GM19468 (cell line): ENCODE measurements at regions not wholly inside any gene's neighbourhood (a gene's known extent, or its start where the extent isn't known, plus 50 kb on each side); places are given as distances from the start of the nearest gene placed in this dataset.
"Not testable (repeated sequence)": the region's sequence is repeated elsewhere in the genome, so short reads cannot be mapped to it uniquely, and the experiment has no call there.

Experiments used
- ATAC-seq: cut with Tn5 transposase; IDR thresholded peaks from one replicate; pipeline ENCODE4 v1.9.1; 2021; ENCODE audit warnings: mild to moderate bottlenecking, moderate library complexity, moderate number of reproducible peaks; ENCODE audit not compliant: unreplicated experiment; ENCODE audit errors: extremely low read depth

DNA sequence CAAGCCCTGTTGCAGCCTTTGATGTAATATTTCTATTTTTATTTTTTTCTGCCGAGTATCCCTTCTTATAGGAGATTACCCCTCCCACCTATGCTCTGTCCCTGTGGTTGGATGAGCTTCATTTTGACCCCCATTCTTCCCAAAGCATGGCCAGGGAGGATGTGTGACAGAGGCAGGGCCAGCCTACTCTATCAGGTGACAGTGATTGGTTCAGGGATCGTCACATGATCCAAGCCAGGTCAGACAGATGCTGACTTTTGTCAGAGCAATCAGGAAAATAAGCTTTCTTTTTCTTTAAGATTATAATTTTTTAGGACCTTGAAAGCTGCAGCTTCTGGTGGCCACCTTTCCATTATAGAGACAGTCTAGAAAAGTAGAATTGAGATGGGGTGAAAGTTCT lies 314.3 kb downstream of the NUP35 start:
- no peak for ATAC-seq

DNA sequence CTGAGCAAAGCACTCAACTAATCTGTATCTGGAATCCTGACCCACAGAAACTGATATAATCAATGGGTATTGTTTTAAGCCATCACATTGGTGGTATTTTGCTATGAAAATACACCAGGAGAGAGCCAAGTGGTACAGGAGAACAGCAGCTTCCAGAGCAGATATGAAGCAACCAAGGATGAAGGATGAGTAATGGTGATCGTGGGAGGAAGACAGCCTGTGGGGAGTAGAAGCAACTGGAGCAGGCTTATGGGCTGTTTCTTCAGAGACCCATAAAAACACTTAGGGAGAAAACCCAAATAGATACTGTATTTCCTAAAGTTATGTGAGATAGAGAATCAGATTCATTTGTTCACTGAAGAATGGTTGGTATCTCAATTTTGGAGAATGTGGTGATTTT lies 330.8 kb downstream of the NUP35 start:
- no peak for ATAC-seq

DNA sequence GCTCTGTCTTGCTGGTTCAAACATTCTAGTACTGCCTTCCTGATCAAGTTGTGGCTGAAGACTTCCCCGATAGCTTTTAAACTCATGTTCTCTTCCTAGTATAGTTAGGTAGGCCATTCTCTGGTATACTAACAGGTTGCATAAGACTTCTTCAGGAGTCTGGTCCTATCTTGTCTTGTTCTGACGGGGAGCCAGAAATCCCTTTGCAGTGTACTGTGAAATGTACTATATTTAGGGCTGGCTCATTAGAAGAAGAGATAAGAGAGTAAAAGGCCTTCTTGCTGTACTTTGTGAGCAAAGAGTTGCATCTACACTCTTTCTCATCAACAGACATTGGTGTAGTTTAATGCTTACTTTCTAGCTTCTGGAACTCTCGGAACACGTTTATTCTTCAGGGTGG lies 331.9 kb downstream of the NUP35 start:
- ATAC-seq: no peak

DNA sequence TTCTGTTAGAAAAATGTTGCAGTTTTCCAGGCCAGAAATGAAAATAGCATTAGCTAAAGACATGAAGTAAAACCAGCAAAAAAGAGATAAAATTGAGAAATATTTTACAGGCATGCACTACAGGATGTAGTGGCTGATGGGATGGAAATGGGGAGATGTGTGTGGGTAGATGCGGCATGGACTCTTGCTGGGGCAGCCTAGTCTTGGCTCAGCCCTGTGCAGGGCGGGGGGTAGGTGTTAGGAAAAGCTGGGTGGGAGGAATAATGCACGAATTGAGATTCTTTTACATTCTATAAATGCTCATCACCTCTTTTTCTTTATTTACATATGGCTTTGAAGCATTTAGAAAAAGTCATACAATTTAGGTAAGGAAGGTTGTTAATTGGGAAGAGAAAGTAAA lies 334.2 kb downstream of the NUP35 start:
- ATAC-seq: no peak

DNA sequence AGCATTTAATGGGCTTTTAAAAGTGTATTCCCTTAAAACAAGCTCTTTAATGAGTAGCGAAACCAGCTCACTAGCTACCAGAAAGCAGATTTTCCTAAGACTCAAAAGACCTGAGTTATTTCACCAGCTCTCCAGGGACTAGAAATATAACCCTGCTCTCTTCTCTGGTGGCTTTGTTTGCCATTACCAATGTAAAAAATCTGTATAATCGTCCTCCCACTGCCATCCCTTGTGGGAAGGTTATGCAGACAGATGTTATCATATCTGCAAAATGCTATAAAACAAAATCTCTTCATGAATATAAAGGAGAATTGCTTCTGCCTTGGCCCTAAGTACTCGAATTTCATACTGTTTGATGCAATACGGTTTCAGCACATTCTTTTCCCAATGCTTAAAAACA lies 335.2 kb downstream of the NUP35 start:
- no peak for ATAC-seq

DNA sequence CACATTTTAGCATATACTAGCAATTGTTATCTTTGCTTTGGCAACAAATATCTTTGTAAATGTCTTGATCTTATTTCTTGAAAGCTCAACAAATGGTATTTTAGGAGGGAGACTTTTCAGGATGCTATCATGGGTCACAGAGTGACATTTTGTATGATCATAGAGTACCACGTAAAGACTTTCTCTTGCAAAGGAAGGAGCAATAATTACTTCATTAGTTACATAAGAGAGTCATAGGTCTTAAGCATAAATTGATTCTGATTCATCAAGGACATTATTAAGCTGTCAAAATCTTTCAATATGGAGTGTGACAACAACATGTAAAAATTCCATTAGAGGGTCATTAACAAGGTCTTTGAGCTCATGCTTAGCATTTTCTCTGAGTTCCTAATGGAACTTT lies 339.6 kb downstream of the NUP35 start:
- ATAC-seq: no peak

DNA sequence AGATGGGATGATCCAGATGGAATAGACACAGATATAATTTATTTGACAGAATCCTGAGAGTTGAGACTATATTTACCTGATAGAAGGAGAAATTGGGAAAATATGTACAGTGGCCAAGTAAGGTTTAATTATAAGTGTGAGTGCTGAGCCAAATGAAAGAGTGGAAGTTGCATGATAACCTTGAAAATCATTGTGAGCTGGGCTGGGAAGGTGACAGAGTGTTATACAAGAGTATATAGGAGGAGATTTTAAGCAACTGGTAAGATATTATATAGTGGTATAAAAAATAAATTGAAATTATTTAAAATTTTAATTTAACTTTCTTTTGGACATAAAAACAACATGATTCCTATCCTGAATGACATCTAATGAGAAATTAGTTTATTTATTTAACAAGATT lies 340.8 kb downstream of the NUP35 start:
- no peak for ATAC-seq

DNA sequence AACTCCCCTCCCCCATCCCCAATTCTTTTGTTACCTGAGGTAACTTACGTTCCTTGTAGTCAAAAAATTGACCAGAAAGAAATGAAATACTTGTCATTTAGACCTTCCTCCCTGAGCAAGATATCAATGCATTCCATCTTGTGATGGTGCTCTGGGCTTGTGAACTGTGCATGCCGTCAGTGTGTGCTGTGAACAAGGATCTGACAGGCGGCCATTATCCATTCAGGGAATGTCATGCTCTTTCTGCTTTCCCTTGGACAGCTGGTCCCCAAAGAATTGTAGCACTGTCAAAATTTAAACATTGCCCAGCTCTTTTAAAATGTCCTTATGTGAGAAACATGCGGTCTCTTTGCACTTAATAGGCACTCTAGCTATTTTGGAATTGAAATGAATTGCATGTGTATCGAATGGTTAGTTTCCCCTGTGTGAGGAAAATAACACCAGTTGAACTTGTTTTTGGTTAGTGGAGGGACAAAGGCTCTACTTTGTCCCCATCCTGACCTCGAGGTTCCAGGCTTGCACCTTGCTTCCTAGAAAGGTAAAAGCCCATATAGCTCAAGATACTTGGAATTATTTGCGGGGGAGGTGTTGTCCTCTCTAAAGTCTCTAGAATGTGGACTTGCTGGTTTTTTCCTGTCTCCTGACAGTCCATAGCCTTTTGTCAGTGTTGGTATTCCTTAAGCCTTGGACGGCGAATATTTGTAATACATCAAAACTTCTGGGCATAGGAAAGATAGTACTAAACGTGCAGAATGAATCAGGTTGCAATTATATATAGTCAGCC lies 350.9 kb downstream of the NUP35 start:
- ATAC-seq: no peak

DNA sequence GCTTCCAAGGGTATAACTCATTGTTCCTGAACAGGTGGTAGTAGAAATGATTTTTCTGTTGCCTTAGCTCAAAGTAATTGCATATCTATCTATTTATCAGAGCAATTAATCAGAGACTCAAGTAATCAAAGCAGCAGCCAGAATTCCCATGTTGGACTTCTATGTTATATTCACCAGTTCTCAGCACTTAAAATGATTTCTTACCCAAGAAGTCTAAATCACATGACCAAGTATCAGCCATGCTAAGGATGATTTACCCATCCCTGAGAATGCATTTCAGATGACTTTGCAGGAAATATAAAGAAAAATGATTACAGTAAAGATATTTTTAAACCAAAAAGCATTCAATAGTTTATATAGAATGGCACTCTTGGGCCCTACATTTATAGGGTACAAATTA lies 352.2 kb downstream of the NUP35 start:
- no peak for ATAC-seq

DNA sequence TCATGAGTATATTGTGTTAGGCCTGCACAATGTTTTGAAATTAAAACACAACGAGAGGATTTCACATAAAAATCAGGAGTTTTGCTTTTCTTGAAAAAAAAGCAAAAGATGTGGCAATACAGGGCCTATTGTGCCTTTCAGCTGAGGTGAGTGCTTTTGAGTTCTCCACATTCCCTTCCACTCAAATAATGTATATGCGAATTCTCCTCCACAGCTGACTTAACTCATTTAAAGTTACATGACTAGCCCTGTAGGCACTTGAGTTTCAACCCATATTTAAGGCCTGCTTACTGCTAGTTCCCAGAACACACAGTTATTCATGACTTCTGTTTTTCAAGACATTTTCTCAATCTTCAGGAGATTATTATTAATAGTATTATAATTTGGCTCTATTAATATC lies 353.1 kb downstream of the NUP35 start:
- no peak for ATAC-seq

DNA sequence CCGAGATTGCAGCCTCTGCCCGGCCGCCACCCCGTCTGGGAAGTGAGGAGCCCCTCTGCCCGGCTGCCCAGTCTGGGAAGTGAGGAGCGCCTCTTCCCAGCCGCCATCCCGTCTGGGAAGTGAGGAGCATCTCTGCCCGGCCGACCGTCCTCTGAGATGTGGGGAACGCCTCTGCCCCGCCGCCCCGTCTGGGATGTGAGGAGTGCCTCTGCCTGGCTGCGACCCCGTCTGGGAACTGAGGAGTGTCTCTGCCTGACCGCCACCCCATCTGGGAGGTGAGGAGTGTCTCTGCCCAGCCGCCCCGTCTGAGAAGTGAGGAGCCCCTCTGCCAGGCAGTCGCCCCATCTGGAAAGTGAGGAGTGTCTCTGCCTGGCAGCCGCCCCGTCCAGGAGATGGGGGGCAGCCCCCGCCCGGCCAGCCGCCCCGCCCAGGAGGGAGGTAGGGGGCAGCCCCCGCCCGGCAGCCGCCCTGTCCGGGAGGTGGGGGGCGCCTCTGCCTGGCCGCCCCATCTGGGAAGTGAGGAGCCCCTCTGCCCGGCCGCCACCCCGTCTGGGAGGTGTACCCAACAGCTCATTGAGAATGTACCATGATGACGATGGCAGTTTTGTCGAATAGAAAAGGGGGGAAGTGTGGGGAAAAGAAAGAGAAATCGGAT lies 354.8 kb downstream of the NUP35 start:
- ATAC-seq: not testable (repeated sequence)

DNA sequence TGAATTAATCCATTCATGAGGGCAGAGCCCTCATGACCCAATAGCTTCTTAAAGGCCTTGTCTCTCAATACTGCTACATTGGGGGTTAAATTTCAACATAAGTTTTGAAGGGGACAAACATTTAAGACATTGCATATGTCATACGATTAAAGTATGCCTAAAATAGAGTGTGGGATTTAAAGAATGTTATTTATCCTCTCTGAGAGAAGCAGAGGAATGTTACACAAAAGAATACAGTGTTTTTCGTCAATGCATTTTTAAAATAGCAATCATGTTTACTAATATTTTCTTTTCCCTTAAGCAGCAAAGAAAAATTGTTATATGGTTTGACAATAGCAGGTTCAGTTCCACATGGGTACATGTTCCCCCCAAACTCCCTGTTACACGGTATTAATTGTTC lies 363.1 kb downstream of the NUP35 start:
- no peak for ATAC-seq

DNA sequence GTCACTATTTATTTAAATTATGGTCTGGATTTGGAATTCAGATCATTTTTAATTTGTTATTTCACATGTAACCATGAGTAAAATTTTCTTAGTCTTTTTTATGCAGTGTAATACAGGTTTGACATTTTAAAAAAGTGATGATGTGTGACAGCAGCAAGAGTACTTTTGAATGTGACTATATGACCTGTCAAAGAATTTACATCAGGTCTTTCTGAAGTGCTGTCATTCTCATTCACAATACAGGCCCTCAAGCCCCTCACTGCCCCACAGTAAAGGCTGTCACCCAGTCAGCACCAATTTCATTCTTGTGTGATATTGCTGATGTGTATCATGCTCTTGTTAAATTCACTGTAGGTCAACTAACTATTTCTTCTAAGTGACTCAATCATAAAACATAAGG lies 364.2 kb downstream of the NUP35 start:
- ATAC-seq: no peak

DNA sequence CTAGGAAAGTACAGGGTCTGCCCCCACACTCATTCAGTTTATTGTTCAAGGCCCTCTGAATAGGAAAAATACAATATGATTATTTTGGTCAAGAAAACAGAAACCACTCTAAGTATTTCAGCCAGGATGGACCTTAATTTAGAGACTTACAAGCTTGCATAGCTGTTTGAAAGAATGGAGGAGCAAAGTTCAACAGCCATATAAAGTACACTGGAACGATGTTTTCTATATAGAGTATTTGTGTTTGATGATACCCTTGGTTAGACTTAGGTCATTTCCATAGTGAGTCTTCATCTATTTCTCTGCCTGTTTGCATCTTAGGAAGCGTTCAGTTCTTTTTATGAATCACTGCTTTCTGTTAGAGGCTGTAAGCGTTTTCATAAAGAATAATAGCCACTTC lies 366.2 kb downstream of the NUP35 start:
- ATAC-seq: no peak

DNA sequence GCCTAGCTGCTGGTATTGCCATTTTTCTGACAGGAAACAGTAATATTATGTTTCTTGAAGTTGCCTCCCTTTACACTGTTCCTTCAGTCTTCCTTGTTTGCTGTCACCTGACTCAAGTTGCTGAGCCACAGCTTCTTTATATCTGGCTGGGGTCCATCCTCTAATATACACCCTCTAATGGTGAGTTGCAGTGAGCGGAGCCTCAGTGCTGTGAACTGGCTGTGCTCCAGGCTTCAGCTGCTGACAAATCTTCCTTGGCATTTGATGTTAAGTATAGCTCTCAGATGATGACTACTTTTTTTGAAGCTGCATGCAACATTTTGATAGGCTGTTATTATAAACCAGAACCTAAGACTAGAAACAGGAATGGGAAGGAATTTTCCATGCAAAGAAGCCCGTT lies 366.7 kb downstream of the NUP35 start:
- no peak for ATAC-seq

DNA sequence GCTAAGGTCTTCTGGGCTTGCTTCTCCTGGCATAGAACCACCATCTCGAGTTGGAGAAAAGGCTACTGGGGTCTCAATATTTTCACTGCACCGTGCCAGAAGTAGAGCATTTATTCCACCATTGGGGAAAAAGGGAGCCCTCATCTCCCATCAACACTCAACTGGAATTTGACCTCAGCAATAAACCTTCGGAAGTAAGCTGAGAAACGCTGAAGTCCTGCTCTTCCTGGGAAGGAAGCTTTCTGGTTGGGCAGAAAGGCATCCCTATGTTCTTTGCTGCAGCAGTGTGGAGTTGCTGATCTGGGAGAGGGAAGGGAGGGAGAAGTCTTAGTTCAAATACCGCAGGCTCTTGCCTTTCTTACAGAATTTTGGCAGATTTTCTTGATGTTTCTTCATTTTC lies 368.8 kb downstream of the NUP35 start:
- no peak for ATAC-seq

DNA sequence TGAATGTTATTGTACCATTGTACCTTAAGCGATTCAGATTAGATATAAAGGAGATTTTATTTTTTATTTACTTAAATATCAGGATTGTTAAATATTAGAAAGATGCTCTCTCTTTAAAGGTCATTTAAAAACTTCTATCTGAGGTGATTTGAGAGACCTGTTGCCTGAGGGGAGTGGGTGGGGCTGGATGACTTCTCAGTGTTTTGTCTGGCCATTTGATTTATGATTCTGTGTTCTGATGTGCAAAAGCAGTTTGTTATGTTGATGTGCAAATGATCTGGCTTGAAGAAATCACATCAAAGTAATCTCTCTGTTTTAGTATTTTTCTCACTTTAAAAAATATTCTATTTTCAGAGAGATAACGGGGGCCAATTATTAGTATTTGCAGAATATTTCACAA lies 370.8 kb downstream of the NUP35 start:
- no peak for ATAC-seq

DNA sequence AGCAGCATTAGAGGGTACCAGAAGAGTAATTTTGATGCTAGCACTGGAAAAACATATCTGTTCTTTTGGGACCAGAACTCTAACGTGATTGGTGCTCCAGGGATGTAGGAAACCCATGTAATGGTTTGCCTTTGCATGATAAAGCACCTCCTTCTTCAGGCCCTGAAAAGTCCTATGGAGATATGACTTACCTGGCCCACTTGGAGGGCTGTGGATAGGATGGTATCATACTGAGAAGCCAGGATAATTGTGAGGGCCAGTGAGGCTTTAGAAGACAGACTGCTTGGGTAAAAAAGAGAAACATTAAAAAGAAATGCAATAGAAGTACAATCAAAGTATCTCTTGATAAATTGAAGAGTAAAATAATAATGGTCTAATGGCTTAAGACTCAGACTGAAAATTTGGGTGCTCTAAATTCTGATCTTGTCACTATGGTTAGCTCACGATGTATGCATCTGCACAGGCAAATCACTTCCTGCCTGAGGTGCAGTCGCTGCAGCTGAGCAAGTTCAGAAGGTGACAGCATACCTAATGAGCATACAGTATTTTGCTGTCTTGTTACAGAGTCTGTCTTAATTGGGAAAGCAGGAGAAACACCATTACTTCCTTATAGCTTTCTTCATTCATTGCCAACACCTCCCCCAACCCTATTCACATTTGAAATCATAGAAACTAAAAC lies 371.5 kb downstream of the NUP35 start:
- ATAC-seq: peak; percentile 100

DNA sequence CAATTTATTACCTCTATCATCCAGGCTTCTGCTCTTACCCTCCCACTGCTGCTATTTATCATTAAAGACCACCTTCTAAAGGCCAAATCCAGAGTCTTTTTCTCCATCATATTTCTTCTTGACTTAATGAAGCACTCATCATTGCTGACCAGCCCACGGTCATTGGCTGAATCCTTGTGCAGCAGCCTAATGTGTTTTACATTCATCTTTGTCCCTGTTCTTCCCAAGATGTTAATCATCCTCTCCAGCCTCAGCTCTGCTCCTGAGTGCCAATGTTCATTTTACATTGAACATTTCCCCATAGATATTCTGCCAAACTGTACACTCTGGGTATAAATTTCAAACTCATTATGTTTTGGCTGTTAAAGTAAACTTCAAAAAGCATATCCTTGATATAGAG lies 373.6 kb downstream of the NUP35 start:
- ATAC-seq: no peak

DNA sequence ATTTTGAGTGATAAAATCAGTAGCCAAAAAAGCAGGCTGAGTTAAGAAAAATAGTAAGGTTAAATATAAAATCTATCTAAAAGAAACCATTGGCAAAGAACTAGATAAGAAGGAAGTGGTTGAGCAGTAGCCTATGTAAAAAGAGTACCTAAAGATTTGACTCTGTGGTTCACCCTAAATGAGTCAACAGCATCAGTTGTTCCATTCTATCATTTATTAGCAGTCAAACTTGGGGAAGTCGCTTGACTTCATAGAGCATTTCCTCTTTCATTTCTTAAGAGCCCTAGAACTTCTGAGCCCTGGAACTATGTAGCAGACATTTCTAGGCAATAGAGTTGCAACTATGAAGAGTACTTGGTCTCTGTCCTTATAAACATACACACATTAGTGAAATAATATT lies 381.7 kb downstream of the NUP35 start:
- ATAC-seq: peak; percentile 95

DNA sequence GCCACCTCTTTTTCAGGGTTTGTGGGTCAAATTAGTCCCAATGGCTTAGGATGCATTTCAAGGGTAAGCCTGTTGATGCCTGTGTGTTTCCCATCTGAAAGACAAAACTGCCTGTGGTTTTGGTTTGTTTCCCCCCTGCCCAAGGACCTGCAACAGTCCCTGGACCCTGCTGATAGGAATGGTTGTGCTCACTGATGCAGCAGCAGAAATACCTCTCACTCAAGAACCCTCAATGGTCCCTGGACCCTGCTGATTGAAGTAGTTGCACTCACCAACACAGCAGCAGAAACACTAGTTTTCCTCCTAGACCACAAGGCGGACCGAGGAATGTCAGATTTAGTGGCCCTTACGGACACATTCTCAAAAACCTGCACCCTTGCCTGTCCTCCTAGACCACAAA lies 386.9 kb downstream of the NUP35 start:
- no peak for ATAC-seq
